Epithelial cell of esophagus (primary cell): ENCODE measurements at regions not wholly inside any gene's neighbourhood (a gene's known extent, or its start where the extent isn't known, plus 50 kb on each side); places are given as distances from the start of the nearest gene placed in this dataset.

Experiments
- DNase-seq: peaks from one replicate; pipeline ENCODE4 v3.0.0; 2010; ENCODE audit warnings: low read depth
- H3K4me3 ChIP-seq: 2 replicates; pipeline ENCODE4 v1.5.1; 2011; ENCODE audit warnings: mild to moderate bottlenecking, low read length, control low read depth
- CTCF ChIP-seq: IDR thresholded peaks from 2 replicates; pipeline ENCODE4 v1.5.1; 2011; ENCODE audit warnings: low read depth, mild to moderate bottlenecking, low read length, control low read depth, inconsistent platforms; ENCODE audit not compliant: insufficient read depth; ENCODE audit errors: missing control alignments

- DNase-seq, result peak; percentile 55
- TF ChIP-seq CTCF, result no peak
- no peak overlapping the region for H3K4me3 ChIP-seq
Measured at GRCh38 chr2:189372688-189373257, 68.5 kb upstream of the WDR75 start.

GRCh38 chr2:189374481-189374880 is 66.8 kb upstream of the WDR75 start:
- TF ChIP-seq CTCF, result no peak
- no peak overlapping the region for H3K4me3 ChIP-seq
- peak; percentile 16 for DNase-seq

GRCh38 chr2:189375842-189376241 is 65.4 kb upstream of the WDR75 start:
- DNase-seq, result no peak
- no peak overlapping the region for H3K4me3 ChIP-seq
- no peak for TF ChIP-seq CTCF

- no peak for TF ChIP-seq CTCF
- DNase-seq, result peak; percentile 29
- no peak overlapping the region for H3K4me3 ChIP-seq
Measured at GRCh38 chr2:189379287-189379630, 62.0 kb upstream of the WDR75 start.

- DNase-seq, result no peak
- no peak for TF ChIP-seq CTCF
- no peak overlapping the region for H3K4me3 ChIP-seq
Measured at GRCh38 chr2:189379731-189380261, 61.5 kb upstream of the WDR75 start.

- H3K4me3 ChIP-seq, result no peak overlapping the region
- TF ChIP-seq CTCF, result no peak
- no peak for DNase-seq
Measured at GRCh38 chr2:189382668-189383067, 58.6 kb upstream of the WDR75 start.

GRCh38 chr2:189386741-189387140 is 54.5 kb upstream of the WDR75 start:
- no peak for TF ChIP-seq CTCF
- DNase-seq, result no peak
- no peak overlapping the region for H3K4me3 ChIP-seq
